Skeletal muscle tissue (tissue), 3 donors: ENCODE measurements at regions not wholly inside any gene's neighbourhood (a gene's known extent, or its start where the extent isn't known, plus 50 kb on each side); places are given as distances from the start of the nearest gene placed in this dataset.
"Not testable (repeated sequence)": the region's sequence is repeated elsewhere in the genome, so short reads cannot be mapped to it uniquely, and the experiment has no call there.

Experiments
- H3K27ac ChIP-seq: one replicate; pipeline ENCODE4 v1.7.0; 2013; ENCODE audit warnings: mild to moderate bottlenecking, low read depth, low read length, inconsistent platforms
- H3K27me3 ChIP-seq, 3 donors: one replicate each; pipeline ENCODE4 v1.7.0; 2013; ENCODE audit warnings: low read length in 3 of 3; ENCODE audit not compliant: control insufficient read depth in 3 of 3, insufficient read depth in 3 of 3
- H3K36me3 ChIP-seq, 3 donors: one replicate each; pipeline ENCODE4 v1.7.0; 2013; ENCODE audit warnings: low read length in 3 of 3; ENCODE audit not compliant: control insufficient read depth in 3 of 3, insufficient read depth in 3 of 3
- H3K4me1 ChIP-seq, 3 donors: one replicate each; pipeline ENCODE4 v1.7.0; 2013; ENCODE audit warnings: low read length in 3 of 3, mild to moderate bottlenecking in 3 of 3; ENCODE audit not compliant: control insufficient read depth in 3 of 3, insufficient read depth in 3 of 3
- H3K4me3 ChIP-seq, 3 donors: one replicate each; pipeline ENCODE4 v1.7.0; 2013; ENCODE audit warnings: low read length in 3 of 3
- H3K9ac ChIP-seq, 3 donors: one replicate each; pipeline ENCODE4 v1.7.0; 2013; ENCODE audit warnings: low read length in 3 of 3, mild to moderate bottlenecking in 3 of 3, moderate library complexity in 2 of 3, low read depth in 1 of 3
- H3K9me3 ChIP-seq, 3 donors: one replicate each; pipeline ENCODE4 v1.7.0; 2013; ENCODE audit warnings: low read length in 3 of 3; ENCODE audit not compliant: control insufficient read depth in 3 of 3
- donor health status: Osteomylitis.

DNA sequence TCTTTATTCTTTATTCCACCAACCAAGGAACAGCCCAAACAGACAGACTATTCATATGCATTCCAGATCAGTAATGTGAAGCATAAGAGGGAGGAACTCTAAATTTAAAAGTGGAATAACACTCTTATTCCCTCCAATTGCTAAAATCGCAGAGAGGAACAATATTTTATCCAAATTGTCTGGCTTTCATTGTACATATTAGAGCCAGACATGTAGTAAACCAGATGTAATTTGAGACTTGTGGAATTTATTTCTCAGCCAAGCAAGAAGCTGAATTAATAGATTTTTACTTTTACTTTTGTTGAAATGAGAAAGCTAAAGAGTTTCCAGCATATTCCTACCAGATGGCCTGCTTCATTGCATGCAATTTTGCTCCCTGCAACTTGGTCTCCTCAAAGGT, 674.6 kb upstream of the SLIT2 start:
- H3K9ac ChIP-seq, result no peak overlapping the region
- H3K27ac ChIP-seq, result no peak overlapping the region

DNA sequence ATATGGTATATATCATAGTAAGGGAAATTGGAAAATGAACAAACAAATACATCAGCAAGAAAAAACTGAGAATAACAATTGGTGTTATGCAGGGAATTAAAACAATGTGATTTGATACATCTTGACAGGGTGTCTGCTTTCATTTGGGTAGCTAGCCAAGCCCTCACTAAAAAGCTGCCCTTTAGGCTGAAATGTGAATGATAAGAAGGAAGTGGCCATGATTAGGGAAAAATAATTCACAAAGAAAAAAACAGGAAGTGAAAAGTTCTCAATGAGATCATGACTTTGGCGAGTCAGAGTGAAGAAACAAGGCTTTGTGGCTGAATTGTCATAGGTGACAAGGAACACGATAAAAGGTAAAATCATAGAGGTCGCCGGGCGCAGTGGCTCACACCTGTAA, 675.8 kb upstream of the SLIT2 start:
- Histone ChIP-seq H3K27ac (no peak overlapping the region), H3K27me3 (no peaks in the 10 kb centered on the region), H3K36me3 (no peaks in the 10 kb centered on the region), H3K9ac (no peak overlapping the region), H3K4me1 (no peaks in the 10 kb centered on the region), H3K4me3 (no peak overlapping the region), H3K9me3 (no peaks in the 10 kb centered on the region)

More for the DNA sequence above, 674.6 kb upstream of the SLIT2 start:
- H3K36me3 ChIP-seq, result no peaks in the 10 kb centered on the region
- no peaks in the 10 kb centered on the region for H3K27me3 ChIP-seq
- H3K9me3 ChIP-seq, result no peaks in the 10 kb centered on the region
- H3K4me1 ChIP-seq, result no peaks in the 10 kb centered on the region
- H3K4me3 ChIP-seq, result no peak overlapping the region

DNA sequence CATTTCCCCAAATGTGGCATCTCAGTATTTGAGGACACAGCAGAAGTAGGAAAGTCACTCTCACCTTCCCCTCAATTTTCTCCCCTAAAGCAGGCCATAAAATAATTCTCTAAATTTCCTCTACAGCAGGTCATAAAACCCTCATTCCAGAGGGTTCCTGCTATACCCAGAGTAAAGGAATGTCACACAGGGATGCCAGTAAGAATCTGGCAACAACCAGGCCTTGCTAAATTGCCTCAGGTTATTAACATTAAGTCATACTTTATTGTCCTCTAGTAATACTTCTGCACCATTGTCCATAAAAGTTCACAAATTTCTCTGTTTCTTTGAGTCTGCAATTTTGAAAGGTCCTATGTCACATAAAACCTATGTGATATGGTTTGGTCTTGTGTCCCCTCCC, 685.7 kb upstream of the SLIT2 start:
- Histone ChIP-seq H3K36me3 (no peaks in the 10 kb centered on the region), H3K27me3 (no peaks in the 10 kb centered on the region), H3K9ac (no peak overlapping the region), H3K9me3 (no peaks in the 10 kb centered on the region), H3K4me3 (no peak overlapping the region), H3K4me1 (no peaks in the 10 kb centered on the region), H3K27ac (no peak overlapping the region)

DNA sequence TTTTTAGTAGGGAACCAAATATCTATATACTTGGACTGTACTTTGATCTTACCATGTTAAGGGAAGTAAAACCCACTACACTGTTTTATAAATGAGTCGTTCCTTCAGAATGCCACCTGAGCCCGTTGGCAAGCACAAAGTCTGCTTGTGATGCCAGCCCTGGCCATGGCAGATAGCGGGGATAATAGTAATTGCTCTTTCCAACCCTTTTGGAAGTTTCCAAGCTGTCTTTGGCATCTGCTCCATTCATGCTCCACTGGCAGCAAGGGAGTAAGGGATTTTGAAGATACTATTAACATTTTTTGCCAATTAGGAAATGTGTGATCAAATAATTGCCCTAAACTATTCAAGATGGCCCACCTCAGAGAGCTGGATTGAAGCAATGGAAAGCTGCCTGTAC, 689.2 kb upstream of the SLIT2 start:
- H3K27ac ChIP-seq, result no peak overlapping the region
- no peak overlapping the region for H3K9ac ChIP-seq
- no peaks in the 10 kb centered on the region for H3K4me1 ChIP-seq
- H3K27me3 ChIP-seq, result no peaks in the 10 kb centered on the region
- no peaks in the 10 kb centered on the region for H3K36me3 ChIP-seq
- no peak overlapping the region for H3K4me3 ChIP-seq
- H3K9me3 ChIP-seq, result no peaks in the 10 kb centered on the region

DNA sequence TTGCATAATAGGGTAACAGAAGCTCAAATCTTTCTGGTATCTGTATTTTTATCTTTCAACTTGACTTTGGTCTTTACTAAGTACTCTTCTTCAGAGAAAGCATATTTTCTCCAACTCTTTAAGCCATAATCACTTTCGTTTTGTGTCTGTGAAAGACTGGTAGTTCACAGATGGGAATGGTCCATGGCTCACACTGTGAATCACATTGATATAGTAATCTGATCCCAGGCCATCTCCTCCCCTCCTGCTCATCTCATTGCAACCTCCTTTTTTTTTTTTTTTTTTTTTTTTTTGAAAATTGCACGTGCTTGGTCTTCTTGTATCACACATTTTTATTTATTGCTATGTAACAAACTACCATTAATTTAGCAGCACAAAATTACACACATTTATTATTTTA, 694.5 kb upstream of the SLIT2 start:
- H3K36me3 ChIP-seq, result no peaks in the 10 kb centered on the region
- no peaks in the 10 kb centered on the region for H3K4me1 ChIP-seq
- H3K4me3 ChIP-seq, result no peak overlapping the region
- H3K27ac ChIP-seq, result no peak overlapping the region
- no peaks in the 10 kb centered on the region for H3K9me3 ChIP-seq
- no peaks in the 10 kb centered on the region for H3K27me3 ChIP-seq
- no peak overlapping the region for H3K9ac ChIP-seq

DNA sequence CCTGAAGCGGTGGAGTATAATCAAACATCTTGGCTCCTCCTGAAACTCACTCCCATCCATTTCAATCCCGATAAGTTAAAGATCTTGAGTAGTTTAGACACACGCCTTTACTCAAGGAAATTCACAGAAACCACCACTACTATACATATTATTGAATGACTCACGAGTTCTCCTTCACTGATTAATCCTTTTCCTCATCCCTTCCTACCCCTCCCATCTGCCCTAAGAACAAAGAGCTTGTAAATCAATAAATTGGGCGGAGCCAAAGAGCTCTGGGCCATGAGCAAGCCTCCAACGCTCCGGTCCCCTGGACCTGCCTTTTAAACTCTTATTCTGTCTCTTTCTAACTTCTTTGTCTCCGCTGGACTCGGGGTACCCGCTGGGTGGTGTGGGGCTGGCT, 695.4 kb upstream of the SLIT2 start:
- not testable (repeated sequence) for H3K36me3 ChIP-seq, H3K9ac ChIP-seq, H3K27ac ChIP-seq, H3K4me1 ChIP-seq, H3K27me3 ChIP-seq, H3K9me3 ChIP-seq, H3K4me3 ChIP-seq

DNA sequence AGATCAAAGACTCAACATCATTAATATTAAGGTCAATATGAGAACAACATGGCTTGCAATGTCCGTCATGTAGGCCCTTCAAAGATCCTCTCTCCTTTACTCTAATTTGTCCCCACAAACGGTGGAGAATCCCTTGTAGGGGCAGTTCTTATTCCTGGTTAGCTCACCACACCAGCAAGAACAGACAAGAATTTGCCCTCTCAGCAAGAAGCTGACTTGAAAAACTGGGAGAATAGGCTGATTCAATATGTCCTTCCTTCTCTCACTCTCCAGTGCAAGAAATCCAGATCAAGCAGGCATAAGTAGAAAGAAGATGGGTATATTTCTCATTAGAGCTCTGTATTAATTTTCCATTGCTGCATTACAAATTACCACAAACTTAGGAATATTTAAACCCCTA, 704.2 kb upstream of the SLIT2 start:
- Histone ChIP-seq H3K27ac (no peak overlapping the region), H3K4me1 (no peaks in the 10 kb centered on the region), H3K4me3 (no peak overlapping the region), H3K27me3 (no peaks in the 10 kb centered on the region), H3K36me3 (no peaks in the 10 kb centered on the region), H3K9ac (no peak overlapping the region), H3K9me3 (no peaks in the 10 kb centered on the region)

DNA sequence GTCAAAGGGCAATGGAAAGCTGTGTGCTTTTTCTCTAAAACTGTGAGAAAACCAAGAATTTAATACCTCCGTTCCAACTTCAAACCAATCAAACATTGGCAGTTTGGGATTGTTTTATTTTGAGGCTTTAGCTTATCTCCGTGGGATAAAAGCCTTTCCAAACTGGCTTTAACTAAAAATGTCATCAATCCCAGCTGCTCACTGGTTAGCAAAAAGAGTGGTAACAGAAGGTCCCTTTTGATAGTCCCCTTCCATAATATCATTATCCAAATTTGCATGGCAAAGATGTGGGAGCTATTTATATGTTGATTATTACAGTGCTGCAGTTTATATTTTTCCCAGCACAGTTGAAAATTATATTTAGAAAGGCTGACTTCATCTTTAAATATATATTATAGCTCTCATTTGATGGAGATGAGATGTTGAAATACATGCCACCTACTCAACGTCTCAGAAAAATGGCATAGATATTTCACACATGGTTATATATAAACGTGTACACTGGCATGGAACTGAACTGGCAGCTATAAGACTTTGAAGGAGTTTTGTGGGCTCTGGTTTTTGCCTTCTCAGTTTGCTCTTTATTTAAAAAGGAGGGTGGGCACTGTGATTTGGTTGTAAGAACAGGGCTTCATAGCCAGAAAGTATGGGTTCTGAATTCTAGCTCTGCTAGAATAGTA, 707.1 kb upstream of the SLIT2 start:
- no peaks in the 10 kb centered on the region for H3K36me3 ChIP-seq
- H3K4me3 ChIP-seq, result no peak overlapping the region
- H3K27ac ChIP-seq, result no peak overlapping the region
- no peaks in the 10 kb centered on the region for H3K4me1 ChIP-seq
- H3K9me3 ChIP-seq, result no peaks in the 10 kb centered on the region
- H3K9ac ChIP-seq, result no peak overlapping the region
- H3K27me3 ChIP-seq, result no peaks in the 10 kb centered on the region

DNA sequence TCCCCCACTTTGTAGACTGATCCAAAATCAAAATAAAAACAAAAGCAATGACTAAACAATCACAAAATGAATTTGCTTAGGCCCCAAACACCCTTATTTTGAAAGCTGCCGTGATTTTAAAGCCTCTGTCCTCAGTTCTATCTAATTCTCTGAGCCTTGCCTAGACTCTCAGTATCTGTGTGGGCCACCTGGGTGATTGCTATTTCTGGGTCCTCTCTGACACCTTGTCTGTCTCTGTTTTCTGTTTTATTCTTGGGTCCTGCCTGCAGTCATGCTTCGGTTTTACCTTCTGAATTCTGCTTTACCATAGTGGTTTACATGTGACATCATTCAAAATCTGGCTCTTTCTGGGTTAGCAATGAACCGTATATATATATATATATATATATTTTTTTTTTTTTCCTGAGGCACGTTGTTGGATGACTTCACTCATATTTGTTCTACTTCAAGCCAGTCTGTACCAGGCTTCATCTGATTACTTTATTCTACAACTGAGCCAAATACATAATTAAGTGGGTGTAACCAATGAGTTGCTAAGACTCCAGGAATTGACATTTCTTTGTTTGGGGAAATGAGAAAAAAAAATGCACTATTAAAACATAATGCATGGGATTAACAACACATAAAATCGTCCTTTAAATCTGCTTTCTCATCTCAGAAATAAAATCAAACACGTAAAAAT, 710.7 kb upstream of the SLIT2 start:
- H3K27ac ChIP-seq, result no peak overlapping the region
- H3K36me3 ChIP-seq, result no peaks in the 10 kb centered on the region
- H3K4me3 ChIP-seq, result no peak overlapping the region
- H3K9me3 ChIP-seq, result no peaks in the 10 kb centered on the region
- H3K27me3 ChIP-seq, result no peaks in the 10 kb centered on the region
- H3K9ac ChIP-seq, result no peak overlapping the region
- no peaks in the 10 kb centered on the region for H3K4me1 ChIP-seq

DNA sequence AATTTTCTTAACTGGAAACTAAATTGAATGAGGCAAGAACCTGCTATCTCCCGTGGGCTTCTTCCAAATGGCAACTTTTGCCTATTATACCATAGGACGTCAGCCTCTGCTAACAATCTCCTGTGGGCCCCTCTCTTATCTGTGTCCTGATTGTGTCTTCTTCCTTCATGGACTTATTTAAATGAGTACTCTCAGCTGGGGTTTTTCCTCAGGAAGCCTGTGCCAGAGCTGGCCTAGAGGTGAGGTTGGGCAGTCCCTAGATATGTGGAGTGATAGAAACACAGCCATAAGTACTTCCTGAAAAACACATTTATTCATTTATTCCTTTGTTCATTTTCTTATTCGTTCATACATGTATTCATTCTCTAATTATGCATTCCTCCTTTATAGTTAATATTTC, 712.5 kb upstream of the SLIT2 start:
- Histone ChIP-seq H3K36me3 (no peaks in the 10 kb centered on the region), H3K4me1 (no peaks in the 10 kb centered on the region), H3K4me3 (no peak overlapping the region), H3K9ac (no peak overlapping the region), H3K27ac (no peak overlapping the region), H3K9me3 (no peaks in the 10 kb centered on the region), H3K27me3 (no peaks in the 10 kb centered on the region)
